H9 (cell line): ENCODE measurements at regions not wholly inside any gene's neighbourhood (a gene's known extent, or its start where the extent isn't known, plus 50 kb on each side); places are given as distances from the start of the nearest gene placed in this dataset.

ENCODE experiments used
- DNase-seq: peaks from one replicate; pipeline ENCODE4 v3.0.0-alpha.2; 2017
- H2AFZ ChIP-seq: one replicate; pipeline ENCODE4 v1.6.1; 2013; ENCODE audit warnings: mild to moderate bottlenecking, low read length, control low read depth, moderate library complexity
- H2AK5ac ChIP-seq: 2 replicates; pipeline ENCODE4 v1.6.1; 2013; ENCODE audit warnings: low read length, control low read depth, mixed read lengths; ENCODE audit not compliant: insufficient read length
- H2BK120ac ChIP-seq: one replicate; pipeline ENCODE4 v1.6.1; 2013; ENCODE audit warnings: low read depth, mild to moderate bottlenecking, low read length, control low read depth, inconsistent platforms; ENCODE audit not compliant: poor library complexity, severe bottlenecking
- H2BK12ac ChIP-seq: 2 replicates; pipeline ENCODE4 v1.6.1; 2013; ENCODE audit warnings: low read length, control low read depth, mixed read lengths, low read depth; ENCODE audit not compliant: insufficient read length
- H2BK15ac ChIP-seq: 2 replicates; pipeline ENCODE4 v1.6.1; 2013; ENCODE audit warnings: low read depth, low read length, control low read depth
- H2BK20ac ChIP-seq: one replicate; pipeline ENCODE4 v1.6.1; 2013; ENCODE audit warnings: low read depth, mild to moderate bottlenecking, low read length, control low read depth, inconsistent platforms; ENCODE audit not compliant: poor library complexity, severe bottlenecking
- H2BK5ac ChIP-seq: 2 replicates; pipeline ENCODE4 v1.6.1; 2013; ENCODE audit warnings: low read length, control low read depth, mixed read lengths; ENCODE audit not compliant: insufficient read length
- H3K14ac ChIP-seq: 2 replicates; pipeline ENCODE4 v1.6.1; 2013; ENCODE audit warnings: low read length, control low read depth; ENCODE audit not compliant: insufficient read depth
- H3K18ac ChIP-seq: 2 replicates; pipeline ENCODE4 v1.6.1; 2013; ENCODE audit warnings: low read depth, mild to moderate bottlenecking, mixed read lengths, low read length, control low read depth; ENCODE audit not compliant: insufficient read length
- H3K23ac ChIP-seq: 2 replicates; pipeline ENCODE4 v1.6.1; 2013; ENCODE audit warnings: low read length, control low read depth, mixed read lengths, low read depth; ENCODE audit not compliant: insufficient read length
- H3K23me2 ChIP-seq: 2 replicates; pipeline ENCODE4 v1.6.1; 2013; ENCODE audit warnings: low read depth, mild to moderate bottlenecking, mixed read lengths, low read length, control low read depth; ENCODE audit not compliant: insufficient read length, poor library complexity, severe bottlenecking
- H3K27ac ChIP-seq: 2 replicates; pipeline ENCODE4 v1.5.1; 2013; ENCODE audit warnings: low read length, control low read depth, mixed read lengths, low read depth; ENCODE audit not compliant: insufficient read length
- H3K27me3 ChIP-seq: 2 replicates; pipeline ENCODE4 v1.6.1; 2013; ENCODE audit warnings: low read length, control low read depth, inconsistent platforms; ENCODE audit not compliant: insufficient read depth
- H3K4ac ChIP-seq: 2 replicates; pipeline ENCODE4 v1.6.1; 2013; ENCODE audit warnings: low read depth, mild to moderate bottlenecking, control low read depth, inconsistent platforms, low read length, moderate library complexity
- H3K4me1 ChIP-seq: 2 replicates; pipeline ENCODE4 v1.6.1; 2013; ENCODE audit warnings: low read length, control low read depth, inconsistent platforms; ENCODE audit not compliant: insufficient read depth
- H3K4me2 ChIP-seq: 2 replicates; pipeline ENCODE4 v1.6.1; 2013; ENCODE audit warnings: low read length, control low read depth, mixed read lengths; ENCODE audit not compliant: insufficient read length, insufficient read depth
- H3K56ac ChIP-seq: 2 replicates; pipeline ENCODE4 v1.6.1; 2013; ENCODE audit warnings: low read depth, mild to moderate bottlenecking, mixed read lengths, low read length, control low read depth; ENCODE audit not compliant: insufficient read length
- H3K79me1 ChIP-seq: 2 replicates; pipeline ENCODE4 v1.6.1; 2013; ENCODE audit warnings: low read depth, mild to moderate bottlenecking, moderate library complexity, low read length, control low read depth, inconsistent platforms; ENCODE audit not compliant: insufficient read depth, poor library complexity, severe bottlenecking
- H3K79me2 ChIP-seq: 2 replicates; pipeline ENCODE4 v1.6.1; 2013; ENCODE audit warnings: low read length, control low read depth, inconsistent platforms; ENCODE audit not compliant: insufficient read depth
- H3K9ac ChIP-seq: 2 replicates; pipeline ENCODE4 v1.6.1; 2013; ENCODE audit warnings: low read length, control low read depth, mixed read lengths; ENCODE audit not compliant: insufficient read length; ENCODE audit errors: extremely low read depth
- H3K9me3 ChIP-seq: one replicate; pipeline ENCODE4 v1.6.1; 2013; ENCODE audit warnings: low read depth, low read length, inconsistent platforms; ENCODE audit not compliant: control insufficient read depth
- H3T11ph ChIP-seq: one replicate; pipeline ENCODE4 v1.6.1; 2013; ENCODE audit warnings: mild to moderate bottlenecking, low read length, control low read depth, inconsistent platforms
- H4K20me1 ChIP-seq: one replicate; pipeline ENCODE4 v1.6.1; 2013; ENCODE audit not compliant: control insufficient read depth, insufficient read length, insufficient read depth
- H4K5ac ChIP-seq: 2 replicates; pipeline ENCODE4 v1.6.1; 2013; ENCODE audit warnings: low read depth, mild to moderate bottlenecking, mixed read lengths, low read length, control low read depth; ENCODE audit not compliant: insufficient read length
- H4K8ac ChIP-seq: replicated peaks from 2 replicates; pipeline ENCODE4 v1.6.1; 2013; ENCODE audit warnings: low read length, control low read depth, mixed read lengths, low read depth; ENCODE audit not compliant: insufficient read length
- H4K91ac ChIP-seq: 2 replicates; pipeline ENCODE4 v1.6.1; 2013; ENCODE audit warnings: low read depth, mild to moderate bottlenecking, moderate library complexity, mixed read lengths, low read length, control low read depth; ENCODE audit not compliant: insufficient read length
- H3K27ac Mint-ChIP-seq, 3 experiments: 2 replicates in 2 of 3; 3 replicates in 1 of 3; pipeline ENCODE4 v1.8.0; 2020 to 2021; ENCODE audit warnings: mixed read lengths in 3 of 3, mild to moderate bottlenecking in 1 of 3, moderate library complexity in 1 of 3
- H3K27me3 Mint-ChIP-seq: 2 replicates; pipeline ENCODE4 v1.8.0; 2021; ENCODE audit warnings: low read depth, mild to moderate bottlenecking, moderate library complexity, mixed read lengths
- H3K36me3 Mint-ChIP-seq, 3 experiments: 2 replicates in 2 of 3; 3 replicates in 1 of 3; pipeline ENCODE4 v1.8.0; 2020 to 2021; ENCODE audit warnings: low read depth in 3 of 3, mixed read lengths in 3 of 3; ENCODE audit not compliant: insufficient read depth in 1 of 3
- H3K4me1 Mint-ChIP-seq, 2 experiments: 2 replicates each; pipeline ENCODE4 v1.8.0; 2020; ENCODE audit warnings: mixed read lengths in 2 of 2
- H3K4me3 Mint-ChIP-seq, 2 experiments: 2 replicates in 1 of 2; 3 replicates in 1 of 2; pipeline ENCODE4 v1.8.0; 2020 to 2021; ENCODE audit warnings: mild to moderate bottlenecking in 2 of 2, mixed read lengths in 2 of 2, moderate library complexity in 1 of 2
- H3K9me3 Mint-ChIP-seq, 2 experiments: 2 replicates in 1 of 2; 3 replicates in 1 of 2; pipeline ENCODE4 v1.8.0; 2020; ENCODE audit warnings: mild to moderate bottlenecking in 2 of 2, mixed read lengths in 2 of 2, moderate library complexity in 1 of 2
- WGBS: extraction: QIAGEN DNeasy Blood & Tissue Kit; methylation state at CpG from one replicate; pipeline ENCODE4 v1.1.7; 2013; ENCODE audit warnings: missing lambda C conversion rate, low lambda C conversion rate, mixed read lengths; ENCODE audit not compliant: insufficient read length; ENCODE audit errors: extremely low coverage; 5-methylcytosine and 5-hydroxymethylcytosine counted together
- TF ChIP-seq, protein P1 (sequence below): fragments of 200-600 bp; sonication (generic); conservative IDR thresholded peaks from 3 replicates; pipeline ENCODE4 v1.8.0; 2021; ENCODE audit warnings: antibody characterized with exemption, mild to moderate bottlenecking

- H3K18ac ChIP-seq: no peak overlapping the region
- H3K56ac ChIP-seq: no peak overlapping the region
These were observed 50.9 kb upstream of the SEMA3D start for GRCh38 chr7:85237721-85238120.

More at GRCh38 chr7:85237721-85238120, 50.9 kb upstream of the SEMA3D start:
- H3K27me3 ChIP-seq: no peaks in the 10 kb centered on the region
- H3K14ac ChIP-seq: no peak overlapping the region
- H4K8ac ChIP-seq: no peak overlapping the region
- H2BK15ac ChIP-seq: no peak overlapping the region
- no peak overlapping the region for H4K91ac ChIP-seq
- no peaks in the 10 kb centered on the region for H3K9me3 ChIP-seq
- H3K4me1 Mint-ChIP-seq: peaks cover 3 to 7% of the 10 kb centered on the region in 2 experiments
- H2BK20ac ChIP-seq: no peak overlapping the region
- no peak for DNase-seq
- H2BK5ac ChIP-seq: no peak overlapping the region
- no peaks in the 10 kb centered on the region for H3K4me1 ChIP-seq
- H3K79me1 ChIP-seq: no peaks in the 10 kb centered on the region
- no peak overlapping the region for H3K4me3 Mint-ChIP-seq
- no peak overlapping the region for H3K9ac ChIP-seq
- H3K23me2 ChIP-seq: no peaks in the 10 kb centered on the region
- H2AFZ ChIP-seq: no peak overlapping the region
- H3K36me3 Mint-ChIP-seq: no peaks in the 10 kb centered on the region
- no peak overlapping the region for H2BK12ac ChIP-seq
- no peak overlapping the region for H2BK120ac ChIP-seq
- H3K9me3 Mint-ChIP-seq: no peaks in the 10 kb centered on the region
- H4K20me1 ChIP-seq: no peaks in the 10 kb centered on the region
- no peak overlapping the region for H2AK5ac ChIP-seq
- H3K79me2 ChIP-seq: no peaks in the 10 kb centered on the region
- no peak overlapping the region for H4K5ac ChIP-seq
- no CpG with 5 or more reads among the region's 4 CpGs for WGBS
- no peak overlapping the region for H3K27ac Mint-ChIP-seq
- no peak overlapping the region for H3K23ac ChIP-seq
- no peaks in the 10 kb centered on the region for H3K27me3 Mint-ChIP-seq
- no peak overlapping the region for H3K4ac ChIP-seq
- H3T11ph ChIP-seq: no peak overlapping the region
- no peak overlapping the region for H3K27ac ChIP-seq
- TF ChIP-seq, protein P1, sequence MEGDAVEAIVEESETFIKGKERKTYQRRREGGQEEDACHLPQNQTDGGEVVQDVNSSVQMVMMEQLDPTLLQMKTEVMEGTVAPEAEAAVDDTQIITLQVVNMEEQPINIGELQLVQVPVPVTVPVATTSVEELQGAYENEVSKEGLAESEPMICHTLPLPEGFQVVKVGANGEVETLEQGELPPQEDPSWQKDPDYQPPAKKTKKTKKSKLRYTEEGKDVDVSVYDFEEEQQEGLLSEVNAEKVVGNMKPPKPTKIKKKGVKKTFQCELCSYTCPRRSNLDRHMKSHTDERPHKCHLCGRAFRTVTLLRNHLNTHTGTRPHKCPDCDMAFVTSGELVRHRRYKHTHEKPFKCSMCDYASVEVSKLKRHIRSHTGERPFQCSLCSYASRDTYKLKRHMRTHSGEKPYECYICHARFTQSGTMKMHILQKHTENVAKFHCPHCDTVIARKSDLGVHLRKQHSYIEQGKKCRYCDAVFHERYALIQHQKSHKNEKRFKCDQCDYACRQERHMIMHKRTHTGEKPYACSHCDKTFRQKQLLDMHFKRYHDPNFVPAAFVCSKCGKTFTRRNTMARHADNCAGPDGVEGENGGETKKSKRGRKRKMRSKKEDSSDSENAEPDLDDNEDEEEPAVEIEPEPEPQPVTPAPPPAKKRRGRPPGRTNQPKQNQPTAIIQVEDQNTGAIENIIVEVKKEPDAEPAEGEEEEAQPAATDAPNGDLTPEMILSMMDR: no peak
- no peak overlapping the region for H3K4me2 ChIP-seq
